ENCODE measurements at regions not wholly inside any gene's neighbourhood (a gene's known extent, or its start where the extent isn't known, plus 50 kb on each side); places are given as distances from the start of the nearest gene placed in this dataset.

- peak; percentile 96 for TF ChIP-seq CTCF (conservative IDR thresholded peaks at IDR 0.05; ENCODE audit: low read length)
- no peak for TF ChIP-seq EZH2phosphoT487 (IDR thresholded peaks at IDR 0.05; ENCODE audit: borderline replicate concordance, low read depth, low read length)
Observed at GRCh38 chr7:106793015-106793975, 71.8 kb upstream of the PIK3CG start.
